ENCODE measurements at regions not wholly inside any gene's neighbourhood (a gene's known extent, or its start where the extent isn't known, plus 50 kb on each side); places are given as distances from the start of the nearest gene placed in this dataset.

- CTCF ChIA-PET = interaction anchor here (0.6 to 1.5 kb wide), 3 partner anchors 9 to 709 kb away, joined by 3 read pairs; no protein-coding TSS in a partner anchor
- H3K4me3 ChIP-seq (ENCODE audit: low read depth, low read length) = no peak overlapping the region
- no peak for TF ChIP-seq PRDM2 (tag by site-specific recombination; IDR thresholded peaks at IDR 0.05; ENCODE audit: borderline replicate concordance)
- no peak for TF ChIP-seq ZNF266 (tag by site-specific recombination; IDR thresholded peaks at IDR 0.05; ENCODE audit: low read depth)
- TF ChIP-seq ZNF157 (tag by site-specific recombination; IDR thresholded peaks at IDR 0.05) = no peak
- no peak for TF ChIP-seq ZNF707 (tag by site-specific recombination; IDR thresholded peaks at IDR 0.05)
- TF ChIP-seq ZNF18 (tag by site-specific recombination; IDR thresholded peaks at IDR 0.05) = no peak
- no peak for TF ChIP-seq ZNF623 (tag by site-specific recombination; IDR thresholded peaks at IDR 0.05)
- TF ChIP-seq EGR2 (tag by site-specific recombination; IDR thresholded peaks at IDR 0.05; ENCODE audit: low read depth) = no peak
- no peak for TF ChIP-seq ZNF2 (tag by site-specific recombination; IDR thresholded peaks at IDR 0.05)
- no peak for TF ChIP-seq ZNF19 (tag by site-specific recombination; IDR thresholded peaks at IDR 0.05; ENCODE audit: low read depth)
- TF ChIP-seq YY2 (tag by site-specific recombination; IDR thresholded peaks at IDR 0.05) = no peak
- no peak for TF ChIP-seq ZNF133 (tag by site-specific recombination; IDR thresholded peaks at IDR 0.05)
- no peak for TF ChIP-seq ZNF366 (tag by site-specific recombination; conservative IDR thresholded peaks at IDR 0.05)
- TF ChIP-seq ZNF112 (tag by site-specific recombination; IDR thresholded peaks at IDR 0.05) = no peak
- TF ChIP-seq MZF1 (tag by site-specific recombination; IDR thresholded peaks at IDR 0.05; ENCODE audit: borderline replicate concordance) = no peak
- TF ChIP-seq ZNF521 (tag by site-specific recombination; IDR thresholded peaks at IDR 0.05) = no peak
- TF ChIP-seq ZNF24 (tag by site-specific recombination; IDR thresholded peaks at IDR 0.05) = no peak
- TF ChIP-seq ZNF747 (tag by site-specific recombination; IDR thresholded peaks at IDR 0.05) = no peak
- TF ChIP-seq HOXC10 (CRISPR knock-in tag; IDR thresholded peaks at IDR 0.05) = no peak
Measured at GRCh38 chr13:102940770-102941169, 94.9 kb downstream of the ERCC5 start.

GRCh38 chr13:102940143-102940542, 94.3 kb downstream of the ERCC5 start:
- no peaks in the 10 kb centered on the region for H3K4me1 ChIP-seq (ENCODE audit: control insufficient read depth, insufficient read depth, low read length)
- CTCF ChIA-PET = interaction anchor here (0.7 to 1.5 kb wide), 2 partner anchors 9 to 11 kb away, joined by 3 read pairs; no protein-coding TSS in a partner anchor
- TF ChIP-seq ZNF2 (tag by site-specific recombination; IDR thresholded peaks at IDR 0.05) = 0 out of 2 replicates have a peak, but pooled peaks have one; percentile 28
- TF ChIP-seq ATF2 (tag by site-specific recombination; IDR thresholded peaks at IDR 0.05; ENCODE audit: low read depth) = no peak
- TF ChIP-seq ZBTB49 (tag by site-specific recombination; IDR thresholded peaks at IDR 0.05; ENCODE audit: low read depth) = no peak
- TF ChIP-seq ZNF341 (tag by site-specific recombination; IDR thresholded peaks at IDR 0.05; ENCODE audit: low read depth) = 0 out of 2 replicates have a peak, but pooled peaks have one; percentile 13
- H3K36me3 ChIP-seq (ENCODE audit: control insufficient read depth in 2 of 2, insufficient read depth in 1 of 2, low read length in 2 of 2) = no peaks in the 10 kb centered on the region
- no peak overlapping the region for H3K27ac ChIP-seq (ENCODE audit: extremely low read depth, low read depth, low read length)
- POLR2A ChIA-PET = no interaction called here
- no peaks in the 10 kb centered on the region for H3K9me3 ChIP-seq (ENCODE audit: control insufficient read depth, insufficient read depth, low read depth, low read length)
- H3K4me3 ChIP-seq (ENCODE audit: low read depth, low read length) = no peak overlapping the region

More at GRCh38 chr13:102940770-102941169, 94.9 kb downstream of the ERCC5 start:
- H3K4me1 ChIP-seq (ENCODE audit: control insufficient read depth, insufficient read depth, low read length) = no peaks in the 10 kb centered on the region
- no peak overlapping the region for H3K27ac ChIP-seq (ENCODE audit: extremely low read depth, low read depth, low read length)
- no peaks in the 10 kb centered on the region for H3K36me3 ChIP-seq (ENCODE audit: control insufficient read depth in 2 of 2, insufficient read depth in 1 of 2, low read length in 2 of 2)
- H3K9me3 ChIP-seq (ENCODE audit: control insufficient read depth, insufficient read depth, low read depth, low read length) = no peaks in the 10 kb centered on the region
- POLR2A ChIA-PET = no interaction called here

All from HEK293 (cell line).